SK-N-SH (cell line): ENCODE measurements at regions not wholly inside any gene's neighbourhood (a gene's known extent, or its start where the extent isn't known, plus 50 kb on each side); places are given as distances from the start of the nearest gene placed in this dataset.

Experiments used
- CTCF ChIA-PET: fragments of 300-600, 350-600 bp; formaldehyde crosslinking; extraction: SDS; loops from one replicate; lab custom pipeline; 2021; lab: Yijun Ruan, JAX
- POLR2A ChIA-PET: fragments of 350-600 bp; sonication (Branson Sonifier 250); formaldehyde crosslinking; extraction: SDS; loops from one replicate; lab custom pipeline; 2020; ENCODE audit warnings: antibody characterized with exemption, inconsistent platforms; lab: Yijun Ruan, JAX
- DNase-seq: peaks from one replicate; pipeline ENCODE4 v3.0.0; 2012
- H2AFZ ChIP-seq: fragments of 200-600 bp; sonication (generic); 2 replicates; pipeline ENCODE4 v1.8.1; 2016; ENCODE audit warnings: antibody characterized with exemption, mild to moderate bottlenecking, low read depth
- H3F3A ChIP-seq: fragments of 200-600 bp; sonication (generic); replicated peaks from 2 replicates; pipeline ENCODE3; 2016; ENCODE audit warnings: antibody characterized with exemption, mild to moderate bottlenecking; ENCODE audit not compliant: insufficient read depth
- H3K27ac ChIP-seq, 2 experiments: fragments of 200-500 bp in 1 of 2; fragments of 200-600 bp in 1 of 2; sonication (Bioruptor generic) in 1 of 2; sonication (generic), shearing (Covaris generic) in 1 of 2; 2 replicates each; pipeline versions ENCODE4 v1.5.1 to v1.6.1; 2014 to 2016; ENCODE audit warnings: low read depth in 2 of 2, inconsistent platforms in 1 of 2, low read length in 1 of 2, mild to moderate bottlenecking in 1 of 2, mixed read lengths in 1 of 2
- H3K27me3 ChIP-seq: fragments of 200-600 bp; sonication (generic), shearing (Covaris generic); 2 replicates; pipeline ENCODE4 v1.6.1; 2016; ENCODE audit warnings: mixed run types; ENCODE audit not compliant: insufficient read depth
- H3K36me3 ChIP-seq, 2 experiments: fragments of 200-500 bp in 1 of 2; fragments of 200-600 bp in 1 of 2; sonication (Bioruptor generic) in 1 of 2; sonication (generic) in 1 of 2; replicated peaks in 1 of 2; 2 replicates each; pipeline versions ENCODE3 to v1.5.1; 2014 to 2016; ENCODE audit warnings: low read length in 1 of 2, mild to moderate bottlenecking in 1 of 2; ENCODE audit not compliant: insufficient read depth in 2 of 2, control insufficient read depth in 1 of 2
- H3K4me1 ChIP-seq, 2 experiments: fragments of 200-500 bp in 1 of 2; fragments of 200-600 bp in 1 of 2; sonication (Bioruptor generic) in 1 of 2; sonication (generic), shearing (Covaris generic) in 1 of 2; 2 replicates each; pipeline versions ENCODE4 v1.5.1 to v1.6.1; 2014 to 2016; ENCODE audit warnings: low read depth in 1 of 2, low read length in 1 of 2, mixed run types in 1 of 2; ENCODE audit not compliant: insufficient read depth in 2 of 2, control insufficient read depth in 1 of 2
- H3K4me2 ChIP-seq: fragments of 200-600 bp; sonication (generic), shearing (Covaris generic); 2 replicates; pipeline ENCODE4 v1.6.1; 2017; ENCODE audit warnings: mixed run types
- H3K4me3 ChIP-seq, 2 experiments: fragments of 200-500 bp in 1 of 2; fragments of 200-600 bp in 1 of 2; sonication (Bioruptor generic) in 1 of 2; sonication (generic), shearing (Covaris generic) in 1 of 2; 2 replicates each; pipeline versions ENCODE4 v1.5.1 to v1.8.1; 2014 to 2016; ENCODE audit warnings: low read depth in 2 of 2, inconsistent platforms in 1 of 2, low read length in 1 of 2, mild to moderate bottlenecking in 1 of 2, mixed read lengths in 1 of 2, moderate library complexity in 1 of 2
- H3K79me2 ChIP-seq: fragments of 200-600 bp; sonication (generic); 2 replicates; pipeline ENCODE4 v1.8.1; 2017; ENCODE audit warnings: mild to moderate bottlenecking; ENCODE audit not compliant: insufficient read depth
- H3K9ac ChIP-seq: fragments of 200-600 bp; sonication (generic); 2 replicates; pipeline ENCODE4 v1.6.1; 2017; ENCODE audit warnings: mixed run types
- H3K9me2 ChIP-seq: fragments of 200-600 bp; sonication (generic); 2 replicates; pipeline ENCODE4 v1.6.1; 2017; ENCODE audit warnings: mixed run types
- H3K9me3 ChIP-seq: fragments of 200-600 bp; sonication (generic); 2 replicates; pipeline ENCODE4 v1.6.1; 2017; ENCODE audit warnings: mixed run types, mild to moderate bottlenecking, moderate library complexity
- H4K20me1 ChIP-seq: fragments of 200-600 bp; sonication (generic); 2 replicates; pipeline ENCODE4 v1.6.1; 2017; ENCODE audit warnings: mild to moderate bottlenecking, mixed run types; ENCODE audit not compliant: insufficient read depth
- FOSL2 ChIP-seq: IDR thresholded peaks from 2 replicates; pipeline ENCODE4 v1.4.0; 2012; ENCODE audit warnings: low read depth, mild to moderate bottlenecking, moderate library complexity, borderline replicate concordance
- FOXM1 ChIP-seq: IDR thresholded peaks from 2 replicates; pipeline ENCODE4 v1.4.0; 2012; ENCODE audit warnings: low read depth, mild to moderate bottlenecking
- GABPA ChIP-seq: IDR thresholded peaks from 2 replicates; pipeline ENCODE4 v1.4.0; 2012; ENCODE audit warnings: low read depth, mild to moderate bottlenecking
- JUND ChIP-seq: IDR thresholded peaks from 2 replicates; pipeline ENCODE4 v1.4.0; 2012
- MAX ChIP-seq: IDR thresholded peaks from 2 replicates; pipeline ENCODE4 v1.4.0; 2012; ENCODE audit warnings: low read depth
- NFIC ChIP-seq: IDR thresholded peaks from 2 replicates; pipeline ENCODE4 v1.4.0; 2012; ENCODE audit warnings: borderline replicate concordance
- POLR2AphosphoS5 ChIP-seq: IDR thresholded peaks from 2 replicates; pipeline ENCODE4 v1.6.1; 2012; ENCODE audit warnings: low read depth, low read length
- REST ChIP-seq: IDR thresholded peaks from 2 replicates; pipeline ENCODE4 v1.6.1; 2012; ENCODE audit warnings: mild to moderate bottlenecking, low read depth, low read length, moderate library complexity
- RFX5 ChIP-seq: IDR thresholded peaks from 2 replicates; pipeline ENCODE4 v1.6.1; 2012; ENCODE audit warnings: mild to moderate bottlenecking, improper control_type of control experiment, low read length
- SMC3 ChIP-seq: IDR thresholded peaks from 2 replicates; pipeline ENCODE4 v1.6.1; 2012; ENCODE audit warnings: low read depth, low read length, improper control_type of control experiment
- TCF12 ChIP-seq: IDR thresholded peaks from 2 replicates; pipeline ENCODE4 v1.4.0; 2012
- TEAD4 ChIP-seq: IDR thresholded peaks from 2 replicates; pipeline ENCODE4 v1.4.0; 2012; ENCODE audit warnings: mild to moderate bottlenecking, borderline replicate concordance; ENCODE audit not compliant: insufficient read depth
- WGBS: methylation state at CpG from one replicate; pipeline ENCODE4 v1.1.6; 2017; ENCODE audit warnings: low lambda C conversion rate; 5-methylcytosine and 5-hydroxymethylcytosine counted together

GRCh38 chr6:86832686-86833085 is 104.6 kb upstream of the HTR1E start:
- no peak for DNase-seq
- Histone ChIP-seq H3K4me3 (no peak overlapping the region), H3K36me3 (no peaks in the 10 kb centered on the region), H3K4me1 (no peaks in the 10 kb centered on the region), H3K9me2 (no peaks in the 10 kb centered on the region; the same call in 1 of the 2 replicates), H3K9ac (no peak overlapping the region), H4K20me1 (no peaks in the 10 kb centered on the region), H3K27me3 (no peaks in the 10 kb centered on the region), H3K9me3 (peaks cover 3% of the 10 kb centered on the region; the same call in 1 of the 2 replicates), H3F3A (no peaks in the 10 kb centered on the region), H3K79me2 (no peaks in the 10 kb centered on the region), H3K27ac (no peak overlapping the region), H2AFZ (no peak overlapping the region), H3K4me2 (no peak overlapping the region)
- ChIA-PET CTCF (no interaction called here), POLR2A (no interaction called here)
- TF ChIP-seq RFX5 (no peak), TCF12 (no peak), GABPA (no peak), FOSL2 (no peak), REST (no peak), POLR2AphosphoS5 (no peak), TEAD4 (no peak), NFIC (no peak)

- Histone ChIP-seq H3K9me2 (no peaks in the 10 kb centered on the region), H3K9ac (no peak overlapping the region), H3K79me2 (no peaks in the 10 kb centered on the region), H3K27ac (no peak overlapping the region), H3K27me3 (no peaks in the 10 kb centered on the region), H3F3A (no peaks in the 10 kb centered on the region), H3K4me1 (no peaks in the 10 kb centered on the region; a peak in 1 of 4 replicates), H4K20me1 (no peaks in the 10 kb centered on the region), H2AFZ (no peak overlapping the region), H3K4me2 (no peak overlapping the region), H3K9me3 (peaks cover 4% of the 10 kb centered on the region; the same call in 1 of the 2 replicates), H3K4me3 (no peak overlapping the region), H3K36me3 (no peaks in the 10 kb centered on the region)
- CTCF ChIA-PET = interaction anchor here (2.1 kb wide), 1 partner anchor 11 kb away, joined by 6 read pairs; no protein-coding TSS in a partner anchor
- DNase-seq = no peak
- TF ChIP-seq JUND = no peak
- no peak for TF ChIP-seq NFIC
- TF ChIP-seq FOXM1 = no peak
- TF ChIP-seq MAX = no peak
- no peak for TF ChIP-seq REST
- TF ChIP-seq SMC3 = no peak
- POLR2A ChIA-PET = no interaction called here
- WGBS = 23% methylated on average over 3 of the region's 3 CpGs
Measured at GRCh38 chr6:86825436-86825835, 111.9 kb upstream of the HTR1E start.
